HG02938 (cell line): ENCODE measurements at regions not wholly inside any gene's neighbourhood (a gene's known extent, or its start where the extent isn't known, plus 50 kb on each side); places are given as distances from the start of the nearest gene placed in this dataset.
"Not testable (repeated sequence)": the region's sequence is repeated elsewhere in the genome, so short reads cannot be mapped to it uniquely, and the experiment has no call there.

Source experiments
- ATAC-seq: cut with Tn5 transposase; IDR thresholded peaks from one replicate; pipeline ENCODE4 v1.9.1; 2021; ENCODE audit warnings: mild to moderate bottlenecking, moderate library complexity; ENCODE audit not compliant: unreplicated experiment

DNA sequence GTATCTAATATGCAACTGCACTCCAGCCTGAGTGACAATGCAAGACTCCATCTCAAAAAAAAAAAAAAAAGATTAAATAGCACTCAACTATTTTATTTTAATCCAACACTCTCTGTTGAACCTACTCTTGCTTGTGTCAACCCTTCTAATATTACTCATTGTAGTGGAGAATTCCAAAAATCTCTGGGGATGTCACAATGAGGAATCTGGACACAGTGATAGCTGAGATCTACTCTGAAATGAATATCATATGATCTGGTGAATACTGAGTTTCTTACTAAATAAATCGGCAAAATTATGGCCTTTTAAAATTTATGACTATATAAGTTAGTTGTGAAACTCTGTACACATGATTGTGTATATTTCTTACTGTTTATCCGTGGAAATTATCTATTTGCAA is 418.2 kb downstream of the BCAT1 start:
- no peak for ATAC-seq

GRCh38 chr12:24527102-24527501 is 421.8 kb downstream of the BCAT1 start:
- no peak for ATAC-seq

DNA sequence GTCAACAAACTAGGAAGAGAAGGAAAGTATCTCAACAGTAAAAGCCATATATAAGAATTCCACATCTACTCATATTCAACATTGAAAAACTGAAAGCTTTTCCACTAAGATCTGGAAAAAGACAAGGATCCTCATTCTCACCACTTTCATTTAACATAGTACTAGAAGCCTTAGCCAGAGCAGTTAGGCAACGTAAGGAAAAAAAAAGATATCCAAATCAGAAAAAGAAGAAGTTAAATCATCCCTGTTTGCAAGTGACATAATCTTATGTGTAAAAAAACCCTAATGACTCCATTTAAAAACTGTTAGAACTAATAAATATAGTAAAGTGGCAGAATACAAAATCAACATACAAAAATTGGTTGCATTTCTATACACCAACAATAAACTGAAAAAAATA is 426.2 kb downstream of the BCAT1 start:
- no peak for ATAC-seq

DNA sequence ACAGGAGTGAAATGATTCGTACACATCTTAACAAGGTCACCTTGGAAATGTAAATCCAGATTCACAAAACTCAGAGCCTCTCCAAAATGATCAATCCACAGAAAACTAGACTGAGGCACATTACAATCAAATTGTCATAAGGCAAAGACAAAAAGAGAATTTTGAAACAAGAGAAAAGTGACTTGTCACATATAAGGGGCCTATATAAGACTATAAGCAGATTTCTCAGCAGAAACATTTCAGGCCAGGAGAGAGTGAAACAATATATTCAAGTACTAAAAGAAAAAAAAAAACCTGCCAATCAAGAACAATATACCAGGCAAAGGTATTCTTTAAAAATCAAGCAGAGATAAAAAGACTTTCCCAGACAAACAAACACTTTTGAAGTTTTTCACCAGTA is 429.1 kb downstream of the BCAT1 start:
- ATAC-seq = no peak

- no peak for ATAC-seq
Observed at GRCh38 chr12:24517000-24517399, 431.9 kb downstream of the BCAT1 start.

DNA sequence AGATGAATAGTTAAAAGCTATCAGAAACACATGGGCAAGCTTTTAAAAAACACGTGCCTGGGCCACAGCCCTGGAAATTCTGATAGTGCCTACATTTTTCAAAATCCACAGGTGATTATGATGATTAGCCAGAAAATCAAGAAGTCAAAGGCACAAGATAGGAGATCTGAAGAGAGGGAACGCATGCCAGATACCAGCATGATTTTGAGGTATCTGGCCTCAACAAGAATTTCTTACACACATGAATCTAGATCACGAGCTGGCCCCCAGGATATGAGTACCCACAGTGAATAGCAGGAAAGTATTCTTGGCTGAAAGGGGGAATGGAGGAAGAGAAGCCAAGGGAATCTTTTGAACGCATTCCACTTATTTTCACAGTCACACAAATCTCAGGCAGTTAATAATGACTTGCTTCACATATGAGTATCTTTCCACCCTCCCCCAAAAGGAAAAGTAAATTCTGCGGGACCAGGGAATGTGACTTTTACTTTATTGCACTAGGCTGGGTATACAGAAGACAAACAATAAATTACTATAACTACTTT is 438.2 kb downstream of the BCAT1 start:
- ATAC-seq = no peak

DNA sequence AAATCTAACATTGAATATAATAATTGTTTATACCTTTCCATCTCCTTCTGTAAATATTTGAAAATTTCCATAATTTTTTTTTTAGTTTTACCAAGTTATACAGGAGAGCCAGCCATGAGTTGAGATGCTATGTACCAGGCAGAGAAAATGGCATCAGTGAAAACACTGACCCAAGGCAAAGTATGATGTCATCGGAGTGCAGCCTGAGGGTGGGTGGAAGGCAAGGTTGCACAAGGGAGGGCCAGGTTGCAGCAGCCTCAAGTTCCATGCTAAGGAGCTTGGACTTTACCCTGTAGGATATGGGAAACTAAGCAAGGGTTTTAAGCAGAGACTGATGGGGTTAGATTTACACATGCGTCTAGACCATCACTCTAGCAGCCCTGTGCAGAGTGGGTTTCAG is 441.1 kb downstream of the BCAT1 start:
- ATAC-seq = no peak

DNA sequence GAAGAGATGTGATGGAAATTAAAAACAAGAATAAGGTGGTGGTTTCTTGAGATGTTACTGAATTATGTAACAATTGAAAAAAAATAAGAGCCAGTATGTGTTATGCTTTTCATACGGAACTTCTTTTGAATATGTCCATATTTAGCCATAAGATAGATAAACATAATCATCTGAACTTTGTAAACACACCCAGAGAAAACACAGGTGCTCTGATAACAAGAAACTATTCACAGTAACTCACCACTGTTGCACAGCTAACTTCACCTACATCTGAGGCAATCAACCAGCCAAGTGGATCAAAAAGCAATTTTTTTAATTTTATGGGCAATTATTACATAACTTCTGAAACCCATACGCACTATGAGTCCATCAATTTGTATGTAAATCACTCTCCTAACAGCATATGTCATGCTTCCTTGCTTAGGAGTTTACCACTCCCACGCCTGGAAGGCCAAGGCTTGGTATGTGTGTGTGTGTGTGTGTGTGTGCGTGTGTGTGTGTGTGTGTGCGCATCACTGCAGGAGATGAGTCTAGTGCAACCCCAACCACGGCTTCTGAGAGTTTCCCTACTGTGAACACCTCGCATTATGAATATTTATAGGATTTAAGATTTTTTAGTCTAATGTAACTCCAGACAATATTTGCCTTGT is 443.4 kb downstream of the BCAT1 start:
- no peak for ATAC-seq

DNA sequence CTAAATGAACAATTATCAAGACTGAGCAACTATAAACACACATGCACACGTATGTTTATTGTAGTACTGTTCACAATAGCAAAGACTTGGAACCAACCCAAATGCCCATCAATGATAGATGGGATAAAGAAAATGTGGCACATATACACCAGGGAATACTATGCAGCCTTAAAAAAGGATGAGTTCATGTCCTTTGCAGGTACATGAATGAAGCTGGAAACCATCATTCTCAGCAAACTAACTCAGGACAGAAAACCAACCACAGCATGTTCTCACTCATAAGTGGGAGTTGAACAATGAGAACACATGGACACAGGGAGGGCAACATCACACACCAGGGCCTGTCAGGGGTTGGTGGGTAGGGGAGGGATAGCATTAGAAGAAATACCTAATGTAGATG is 445.4 kb downstream of the BCAT1 start:
- ATAC-seq = not testable (repeated sequence)

DNA sequence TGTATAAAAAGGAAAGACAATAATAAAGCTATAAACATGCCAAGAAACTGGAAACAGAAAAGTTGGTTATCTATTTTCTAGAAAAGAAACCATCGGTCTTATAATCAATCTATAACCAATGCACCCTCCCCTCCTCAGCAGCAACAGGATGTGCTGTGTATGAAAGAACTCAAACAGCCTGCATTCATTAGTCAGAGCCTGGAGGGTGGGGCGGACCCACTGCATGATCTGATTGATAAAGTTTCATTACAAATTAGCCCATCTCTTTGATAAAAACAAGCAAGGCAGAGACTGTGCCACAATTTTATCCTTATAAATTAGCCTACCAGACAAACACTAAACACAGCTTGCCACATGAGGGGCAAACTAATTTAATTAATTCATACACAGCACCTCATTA is 448.1 kb downstream of the BCAT1 start:
- no peak for ATAC-seq

DNA sequence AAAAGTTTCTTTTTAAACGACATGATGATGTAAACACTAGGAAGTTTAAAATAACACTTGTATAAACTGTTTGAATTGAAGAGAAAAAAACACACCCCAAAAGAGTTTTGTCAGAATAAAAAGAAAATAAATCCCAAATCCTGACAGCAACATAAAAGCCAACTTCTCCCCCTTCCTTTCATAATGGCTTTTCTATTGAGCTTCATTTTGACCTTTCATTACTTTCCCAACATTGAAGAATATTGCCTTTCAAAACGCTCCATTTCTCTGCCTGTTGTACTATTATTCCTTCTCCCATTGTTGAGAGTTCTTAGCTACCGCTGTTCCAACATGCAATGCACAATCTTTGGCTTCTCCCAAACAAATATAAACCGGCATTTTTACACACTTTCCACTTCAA is 448.5 kb downstream of the BCAT1 start:
- ATAC-seq = no peak

DNA sequence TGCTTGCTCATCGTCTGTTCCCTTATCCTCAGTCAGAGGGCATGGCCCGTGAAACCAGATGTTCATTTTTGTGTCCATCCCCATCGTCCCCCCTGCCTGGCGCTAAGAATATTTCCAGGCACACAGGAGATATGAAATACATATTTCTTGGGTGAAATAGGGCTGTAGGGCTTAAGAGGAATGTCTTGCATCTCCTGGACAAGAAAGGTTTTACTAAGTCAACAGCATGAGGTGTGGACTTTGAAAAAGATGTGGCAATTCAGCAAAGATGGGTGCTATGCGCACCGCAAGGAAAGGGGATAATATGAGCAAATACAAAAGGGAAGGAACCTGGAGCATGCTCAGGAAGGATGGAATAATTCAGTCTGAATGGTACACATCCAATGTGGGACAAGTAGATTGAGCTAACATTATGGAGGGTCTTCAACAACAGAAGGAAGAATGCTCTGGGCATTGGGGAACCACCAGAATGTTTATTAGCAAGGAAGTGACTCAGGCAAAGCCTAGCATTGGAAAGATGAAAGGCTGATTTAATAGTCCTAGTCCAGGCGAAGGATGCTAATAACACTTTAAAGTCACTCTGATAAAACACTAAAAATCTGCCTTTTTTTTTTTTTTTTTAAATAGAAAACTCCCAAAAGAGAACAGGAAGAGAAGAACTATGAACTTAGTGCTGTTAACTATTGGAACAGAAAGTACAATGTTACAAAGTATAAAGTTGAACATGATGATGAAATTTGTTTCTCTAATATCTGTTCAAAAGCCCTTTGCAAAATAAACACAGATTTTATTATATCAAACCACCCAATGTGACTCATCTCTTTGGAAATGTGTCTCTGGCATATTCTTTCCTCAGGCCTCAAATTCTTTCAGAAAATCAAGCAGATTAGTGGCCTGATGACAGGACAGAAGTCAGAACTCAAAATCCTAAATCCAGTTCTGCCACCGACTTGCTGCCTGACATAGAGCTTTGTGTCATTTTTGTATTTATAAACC is 449.5 kb downstream of the BCAT1 start:
- no peak for ATAC-seq

- no peak for ATAC-seq
Observed at GRCh38 chr12:24496755-24497154, 452.1 kb downstream of the BCAT1 start.

- ATAC-seq = no peak
Observed at GRCh38 chr12:24494401-24494800, 454.5 kb downstream of the BCAT1 start.

GRCh38 chr12:24491968-24492367 is 456.9 kb downstream of the BCAT1 start:
- ATAC-seq = no peak

GRCh38 chr12:24489939-24490338 is 459.0 kb downstream of the BCAT1 start:
- no peak for ATAC-seq

DNA sequence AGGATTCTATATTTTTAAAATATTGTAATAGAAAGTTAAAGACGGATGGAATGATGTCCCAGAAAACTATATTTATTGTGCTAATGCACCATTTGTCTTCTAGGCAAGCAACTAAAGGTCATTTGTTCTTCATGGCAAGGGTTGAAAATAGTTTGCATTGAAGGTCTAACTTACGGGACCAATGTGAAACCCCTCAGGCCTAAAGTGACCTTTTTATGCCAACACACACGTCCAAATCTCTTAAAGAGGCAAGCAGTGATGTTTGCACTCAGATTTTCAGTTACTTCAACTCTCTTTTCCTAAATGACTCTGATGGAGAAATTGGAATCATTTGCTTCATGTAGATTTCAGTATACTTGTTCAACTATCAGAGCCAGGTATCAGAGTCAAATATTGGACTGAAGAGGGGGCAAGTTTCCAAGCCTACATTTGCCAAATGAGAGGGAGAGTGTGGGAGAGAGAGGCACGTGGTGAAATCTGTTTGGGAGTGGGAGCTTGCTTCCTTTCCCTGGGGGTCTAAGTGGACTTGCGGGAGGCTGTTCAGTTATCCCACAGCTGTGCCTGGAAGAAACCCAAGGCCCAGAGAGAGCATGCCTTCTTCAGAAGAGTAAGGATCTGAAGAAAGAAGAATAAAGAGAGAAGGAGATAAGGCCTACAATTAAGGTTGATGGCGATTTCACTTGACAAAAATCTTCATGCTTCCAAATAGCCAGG is 459.8 kb downstream of the BCAT1 start:
- ATAC-seq = no peak

DNA sequence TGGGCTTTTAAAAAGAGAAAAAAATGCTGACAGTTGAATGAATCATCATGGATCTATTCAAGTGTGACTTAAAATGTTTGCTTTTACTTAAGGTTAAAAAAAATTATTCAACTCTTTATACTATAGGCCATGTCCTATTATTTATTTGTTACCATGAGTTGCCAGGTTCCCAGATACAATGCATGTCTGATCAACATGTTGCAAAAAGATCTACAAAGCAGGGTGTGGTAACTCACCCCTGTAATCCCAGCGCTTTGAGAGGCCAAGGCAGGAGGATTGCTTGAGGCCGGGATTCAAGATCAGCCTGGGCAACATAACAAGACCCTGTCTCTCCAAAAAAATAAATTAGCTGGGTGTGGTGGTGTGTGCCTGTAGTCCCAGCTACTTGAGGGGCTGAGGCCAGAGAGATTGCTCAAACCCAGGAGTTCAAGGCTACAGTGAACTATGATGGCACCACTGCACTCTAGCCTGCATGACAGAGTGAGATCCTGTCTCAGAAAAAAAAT is 460.8 kb downstream of the BCAT1 start:
- no peak for ATAC-seq

- no peak for ATAC-seq
Observed at GRCh38 chr12:24487606-24488005, 461.3 kb downstream of the BCAT1 start.

- no peak for ATAC-seq
Observed at GRCh38 chr12:24483732-24484131, 465.2 kb downstream of the BCAT1 start.
